ENCODE measurements at regions not wholly inside any gene's neighbourhood (a gene's known extent, or its start where the extent isn't known, plus 50 kb on each side); places are given as distances from the start of the nearest gene placed in this dataset.

DNA sequence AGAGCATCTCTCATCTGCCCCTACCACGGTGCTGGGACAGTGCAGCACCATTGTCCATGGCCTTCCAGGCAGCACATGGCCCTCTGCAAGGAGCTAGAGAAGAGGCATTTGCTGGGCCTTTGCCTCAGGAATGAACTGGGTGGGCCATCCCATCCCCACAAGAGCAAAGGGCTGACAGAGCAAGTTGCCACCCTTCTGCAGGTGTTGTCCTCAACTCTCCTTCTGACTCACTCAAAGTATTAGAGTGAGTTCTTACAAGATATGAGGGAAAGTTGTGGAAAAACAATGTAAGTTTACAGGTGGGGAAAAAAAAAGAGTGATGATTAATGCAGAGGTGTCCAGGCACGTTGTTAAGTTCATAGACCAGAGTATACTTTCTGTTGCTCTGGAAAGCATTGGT is 261.2 kb downstream of the SKIDA1 start:
- no peak for DNase-seq (ENCODE audit: low read depth)

DNA sequence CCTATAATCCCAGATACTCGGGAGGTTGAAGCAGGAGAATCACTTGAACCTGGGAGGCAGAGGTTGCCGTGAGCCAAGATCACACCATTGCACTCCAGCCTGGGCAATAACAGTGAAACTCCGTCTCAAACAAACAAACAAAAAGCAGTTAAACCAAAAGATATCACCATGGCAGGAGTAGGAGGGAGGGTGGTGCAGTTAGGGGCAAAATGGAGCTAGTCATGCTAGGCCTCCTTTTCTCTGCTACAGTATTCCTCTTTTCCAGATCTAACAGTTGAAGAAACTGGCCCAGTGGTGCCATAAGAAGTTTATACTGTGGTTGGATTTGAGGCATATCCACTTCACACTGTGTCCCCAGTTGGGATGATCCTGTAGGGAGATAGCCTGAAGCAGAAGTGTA is 261.6 kb downstream of the SKIDA1 start:
- DNase-seq (ENCODE audit: low read depth) = no peak

DNA sequence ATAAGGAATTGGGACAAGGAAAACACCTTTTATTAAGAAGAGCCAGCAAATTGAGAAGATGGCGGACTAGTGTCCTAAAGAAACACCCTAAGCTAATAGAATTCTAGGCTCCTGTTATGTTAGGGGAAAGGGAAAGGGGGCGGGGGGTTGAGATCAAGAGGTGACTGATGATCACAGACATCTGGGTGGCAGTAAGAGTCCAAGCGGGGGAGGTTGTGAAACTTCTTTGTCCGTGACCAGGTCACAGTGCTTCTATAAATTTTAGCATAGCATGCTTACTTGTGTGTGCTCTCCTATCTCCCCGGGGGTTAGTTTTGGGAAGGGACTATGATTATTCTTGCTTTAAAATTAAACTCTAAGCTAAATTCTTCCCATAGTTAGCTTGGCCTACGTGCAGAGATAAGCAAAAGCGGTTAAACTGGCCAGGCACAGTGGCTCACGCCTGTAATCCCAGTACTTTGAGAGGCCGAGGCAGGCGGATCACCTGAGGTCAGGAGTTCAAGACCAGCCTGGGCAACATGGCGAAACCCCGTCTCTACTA is 262.1 kb downstream of the SKIDA1 start:
- DNase-seq (ENCODE audit: low read depth) = no peak

DNA sequence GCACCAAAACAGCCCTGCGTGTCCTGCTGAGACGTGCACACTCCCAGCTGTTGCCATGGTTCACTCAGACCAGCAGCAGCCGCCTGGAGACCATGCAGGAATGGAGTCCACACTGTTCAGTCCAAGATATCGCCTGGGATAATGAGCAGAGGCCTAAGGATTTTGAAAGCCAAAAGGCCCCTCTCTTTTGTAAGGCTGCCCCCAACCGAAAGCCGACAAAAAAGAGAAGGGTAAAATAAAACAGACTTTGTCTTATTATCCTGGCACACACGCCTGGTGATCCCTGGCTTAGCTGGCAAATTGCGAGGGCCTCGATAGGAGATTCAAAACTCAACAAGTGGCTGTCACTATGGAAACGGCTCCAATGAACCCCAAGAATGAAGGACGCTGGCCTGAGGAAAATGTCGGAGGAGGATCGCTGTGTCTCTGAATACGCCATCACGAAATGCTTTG is 263.6 kb downstream of the SKIDA1 start:
- no peak for DNase-seq (ENCODE audit: low read depth)

DNA sequence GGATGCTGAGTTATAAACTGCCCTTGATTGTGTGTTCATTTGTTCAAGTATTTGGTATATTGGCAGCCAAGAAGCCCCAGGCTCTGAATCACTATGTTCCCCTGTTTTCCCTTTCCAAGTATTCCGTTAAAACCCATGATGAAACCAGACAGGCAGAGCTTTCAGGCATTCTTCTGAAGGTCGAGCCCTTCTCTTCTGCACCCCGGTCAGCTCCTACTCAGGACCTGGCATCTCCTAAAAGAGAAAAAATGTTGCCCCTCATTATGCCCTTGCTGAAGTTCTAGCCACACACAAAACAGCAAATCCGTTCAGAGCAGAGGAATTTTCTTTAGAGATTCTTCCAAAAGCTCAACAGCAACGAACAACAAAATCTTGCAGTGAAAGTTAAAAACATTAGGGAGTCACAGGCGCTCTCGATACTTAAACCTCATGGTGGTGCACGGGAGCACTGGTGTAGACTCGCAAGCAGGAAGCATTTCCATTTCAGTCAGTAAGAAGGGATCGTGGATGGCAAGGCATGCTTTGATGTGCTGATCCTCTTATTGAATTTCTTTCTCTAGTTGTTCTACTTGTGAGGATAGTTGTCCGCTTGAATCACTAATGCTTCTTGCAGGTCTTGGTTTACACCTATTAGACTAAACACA is 264.9 kb downstream of the SKIDA1 start:
- DNase-seq (ENCODE audit: low read depth) = no peak

DNA sequence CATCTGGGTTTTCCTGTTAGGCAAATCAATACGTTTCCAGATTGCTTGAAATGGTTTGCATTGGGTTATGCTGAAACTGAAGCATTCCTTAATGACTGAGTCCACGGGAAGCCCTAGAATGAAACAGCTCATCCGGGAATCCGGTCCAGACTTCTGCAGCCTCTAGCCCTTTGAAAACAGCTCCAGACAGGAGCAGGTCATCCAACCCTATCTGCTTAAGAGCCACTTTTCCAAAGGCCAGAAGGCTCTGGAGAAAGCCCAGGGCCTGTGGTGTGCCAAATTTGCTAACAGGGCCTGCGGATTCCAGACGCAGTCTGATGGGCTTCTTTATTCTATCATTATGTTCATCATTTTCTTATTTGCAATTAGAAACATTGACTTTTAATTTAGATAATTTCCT is 265.4 kb downstream of the SKIDA1 start:
- DNase-seq (ENCODE audit: low read depth) = no peak

DNA sequence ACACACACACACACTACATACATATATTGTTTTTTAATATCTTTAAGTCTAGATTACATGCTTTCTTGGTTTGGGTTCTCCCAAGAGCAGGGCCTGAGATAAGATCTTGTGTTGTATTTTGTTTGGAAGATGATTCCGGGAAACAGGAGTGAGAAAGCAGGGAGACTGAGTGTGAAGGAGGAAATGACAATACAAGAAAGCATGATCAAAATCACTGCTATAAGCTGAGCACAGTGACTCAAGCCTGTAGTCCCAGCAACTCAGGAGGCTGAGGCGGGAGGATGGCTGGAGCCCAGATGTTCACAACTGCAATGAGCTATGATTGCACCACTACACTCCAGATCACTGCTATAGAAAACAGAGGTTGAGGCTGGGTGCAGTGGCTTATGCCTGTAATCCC is 267.6 kb downstream of the SKIDA1 start:
- DNase-seq (ENCODE audit: low read depth) = peak; percentile 39

DNA sequence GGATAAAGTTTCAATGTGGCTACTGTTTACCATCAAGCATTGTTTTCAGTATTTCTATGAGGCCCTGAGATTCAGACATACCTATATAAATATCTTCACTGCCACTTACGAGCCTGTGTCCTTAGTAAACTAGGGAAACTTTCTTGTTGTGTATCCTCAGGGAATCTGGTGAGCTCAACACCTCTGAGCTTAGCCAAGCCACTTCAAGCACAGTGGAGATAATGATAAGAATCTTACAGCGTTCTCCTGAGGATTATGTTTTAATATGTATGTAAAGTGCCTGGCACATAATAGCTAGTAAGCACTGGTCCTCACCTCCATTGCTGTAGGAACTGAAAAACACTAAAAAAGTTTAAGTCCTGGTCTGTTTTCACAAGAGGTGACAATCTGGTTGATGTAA is 268.3 kb downstream of the SKIDA1 start:
- no peak for DNase-seq (ENCODE audit: low read depth)

DNA sequence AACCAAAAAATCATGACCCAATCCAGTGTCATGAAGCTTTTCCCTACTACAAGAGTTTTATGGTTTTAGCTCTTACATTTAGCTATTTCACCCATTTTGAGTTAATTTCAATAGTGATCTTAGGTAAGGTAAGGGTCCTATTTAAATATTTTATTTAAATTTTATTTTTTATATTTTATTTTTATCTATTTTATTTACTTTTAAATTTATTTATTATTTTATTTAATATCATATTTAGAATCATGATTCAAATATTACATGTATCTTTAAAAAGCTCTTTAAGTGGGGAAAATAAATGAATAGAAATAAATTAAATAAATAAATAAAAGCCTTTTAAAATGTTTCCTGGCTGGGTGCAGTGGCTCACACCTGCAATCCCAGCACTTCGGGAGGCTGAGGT is 276.0 kb downstream of the SKIDA1 start:
- no peak for DNase-seq (ENCODE audit: low read depth)

DNA sequence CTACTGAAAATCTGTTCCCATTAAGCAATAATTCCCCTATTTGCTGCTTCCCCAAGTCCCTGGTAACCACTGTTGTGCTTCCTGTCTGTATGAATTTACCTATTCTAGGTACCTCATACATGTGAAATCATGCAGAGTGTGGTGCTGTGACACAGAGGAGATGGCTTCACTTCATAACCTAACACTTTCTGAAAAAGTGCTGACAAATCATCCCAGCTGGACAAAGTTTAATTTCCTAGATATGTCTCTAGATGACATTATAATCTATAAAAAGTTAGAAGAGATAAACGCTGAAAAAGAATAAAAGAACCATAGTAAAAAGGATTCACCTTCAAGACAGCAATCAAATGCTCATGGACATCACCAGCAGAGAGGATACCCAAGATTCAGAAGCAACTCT is 277.9 kb downstream of the SKIDA1 start:
- no peak for DNase-seq (ENCODE audit: low read depth)

DNA sequence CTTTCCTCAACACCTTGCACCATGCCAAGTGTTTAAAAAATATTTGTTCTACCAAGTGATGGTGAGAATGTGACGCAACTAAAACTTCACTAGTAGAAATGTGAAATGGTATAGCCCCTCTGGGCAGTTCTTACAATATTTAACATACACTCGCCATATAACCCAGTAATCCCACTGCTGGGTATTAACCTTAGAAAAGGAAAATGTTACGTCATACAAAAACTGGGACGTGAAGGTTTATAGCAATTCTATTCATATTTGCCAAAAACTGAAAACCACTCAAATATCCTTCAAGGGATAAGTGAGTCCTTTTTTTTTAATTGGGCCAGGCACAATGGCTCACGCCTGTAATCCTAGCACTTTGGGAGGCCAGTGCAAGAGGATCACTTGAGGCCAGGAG is 279.3 kb downstream of the SKIDA1 start:
- DNase-seq (ENCODE audit: low read depth) = no peak

DNA sequence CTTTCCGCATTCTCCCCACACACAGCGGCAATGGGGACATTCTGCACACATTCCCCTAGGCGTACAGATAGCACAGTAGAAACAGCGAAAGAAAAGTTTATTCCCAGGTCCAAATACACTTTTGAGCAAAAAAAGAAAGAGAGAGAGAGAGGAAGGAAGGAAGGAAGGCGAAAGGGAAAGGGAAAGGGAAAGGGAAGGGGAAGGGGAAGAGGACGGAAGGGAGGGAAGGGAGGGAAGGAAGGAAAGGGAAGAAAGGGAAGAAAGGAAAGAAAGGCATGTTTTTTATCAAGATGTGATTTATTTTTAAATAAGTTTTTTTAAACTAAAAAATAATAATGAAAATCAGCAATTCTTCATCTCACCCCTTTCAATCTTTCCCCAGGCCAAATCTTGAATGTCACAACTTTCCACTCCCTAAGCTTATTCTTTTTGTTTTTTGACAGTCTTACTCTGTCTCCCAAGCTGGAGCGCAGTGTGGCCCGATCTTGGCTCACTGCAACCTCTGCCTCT is 281.7 kb downstream of the SKIDA1 start:
- DNase-seq (ENCODE audit: low read depth) = no peak

DNA sequence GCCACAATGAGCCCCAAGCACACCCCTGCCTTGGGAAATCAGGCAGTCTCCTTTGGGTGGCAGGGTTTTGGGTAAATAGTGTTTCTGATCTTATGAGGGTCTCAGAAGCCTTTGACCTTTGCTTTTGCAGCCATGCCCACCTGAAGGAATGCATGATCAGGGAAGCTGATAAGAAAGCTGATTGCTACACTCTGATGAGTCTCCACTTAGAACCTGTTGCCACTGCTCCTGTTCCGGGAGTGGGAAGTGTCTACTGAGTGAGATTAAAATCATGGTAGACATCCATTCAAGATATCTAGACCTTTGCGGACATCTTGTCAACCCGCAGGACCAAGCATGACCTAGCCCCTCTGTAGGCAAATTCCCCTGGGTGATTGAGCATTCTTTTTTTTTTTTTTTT is 282.6 kb downstream of the SKIDA1 start:
- no peak for DNase-seq (ENCODE audit: low read depth)

DNA sequence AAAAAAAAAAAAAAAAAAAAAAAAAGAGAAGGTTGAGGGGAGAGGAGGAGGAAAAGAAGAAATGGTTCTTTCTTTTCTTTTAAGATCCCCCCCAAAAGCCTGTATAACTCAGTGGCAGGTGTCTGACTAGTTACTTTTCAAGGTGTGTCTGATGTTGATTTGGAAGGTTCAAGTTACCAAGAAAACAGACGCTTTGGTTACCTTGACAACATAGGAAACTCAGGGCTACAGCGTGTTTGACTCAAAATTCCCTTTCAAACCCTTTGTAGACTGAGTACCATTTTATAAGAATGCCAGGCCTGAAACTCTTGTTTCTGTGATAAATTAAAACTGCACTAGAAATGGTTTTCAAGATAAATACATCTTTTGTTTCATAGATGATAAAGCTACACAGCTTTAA is 286.8 kb downstream of the SKIDA1 start:
- no peak for DNase-seq (ENCODE audit: low read depth)

DNA sequence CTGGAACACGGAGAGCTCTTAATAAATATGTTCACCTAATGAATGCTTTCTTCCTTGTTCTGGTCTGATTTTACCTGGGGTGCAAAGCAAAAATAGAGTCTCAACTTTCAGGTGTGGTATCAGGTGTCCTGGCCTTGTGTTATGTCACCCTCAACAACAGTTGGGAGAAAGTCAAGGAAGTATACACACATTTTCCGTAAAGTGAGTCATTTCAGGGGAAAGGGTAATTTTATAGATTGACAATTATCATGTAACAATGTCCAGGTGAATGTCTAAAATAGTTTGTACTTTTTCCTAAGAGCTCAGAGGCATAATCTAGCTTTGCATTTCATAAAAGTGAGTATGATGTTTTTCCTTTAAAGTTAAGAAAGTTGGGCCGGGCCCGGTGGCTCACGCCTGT is 287.4 kb downstream of the SKIDA1 start:
- DNase-seq (ENCODE audit: low read depth) = no peak

DNA sequence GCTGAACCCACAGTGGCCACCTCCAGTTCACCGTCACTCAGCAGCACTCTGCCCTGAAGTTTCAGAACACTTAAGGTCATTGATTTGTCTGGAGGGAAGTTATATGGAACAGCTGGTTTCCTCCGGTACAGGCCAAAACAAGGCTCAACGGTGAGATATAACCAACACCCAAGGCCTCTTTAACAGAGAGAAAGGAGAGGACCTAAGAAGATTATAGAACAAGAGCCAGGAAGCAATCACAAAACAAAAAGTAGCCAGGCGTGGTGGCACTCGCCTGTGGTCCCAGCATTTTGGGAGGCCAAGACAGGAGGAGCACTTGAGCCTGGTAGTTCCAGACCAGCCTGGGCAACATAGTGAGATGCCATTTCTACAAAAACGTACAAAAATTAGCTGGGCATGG is 290.7 kb downstream of the SKIDA1 start:
- no peak for DNase-seq (ENCODE audit: low read depth)

DNA sequence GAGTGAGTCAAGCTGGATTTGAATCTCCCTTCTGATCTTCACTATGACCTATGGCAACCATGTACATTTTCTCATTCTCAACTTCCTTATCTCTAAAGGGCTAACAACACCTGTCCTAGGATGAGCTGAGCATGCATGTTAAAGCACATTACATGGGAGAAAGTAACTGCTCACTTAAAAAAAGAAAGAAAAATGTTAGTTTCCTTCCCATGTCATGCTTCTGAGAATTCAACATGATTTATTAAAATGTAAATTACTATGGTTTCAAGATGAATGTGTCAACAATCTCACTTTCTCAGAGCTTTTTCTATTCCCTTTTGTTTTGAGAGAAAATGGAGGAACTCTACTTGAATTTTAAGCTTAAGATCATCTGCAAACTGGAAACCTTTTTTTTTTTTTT is 295.3 kb downstream of the SKIDA1 start:
- no peak for DNase-seq (ENCODE audit: low read depth)

DNA sequence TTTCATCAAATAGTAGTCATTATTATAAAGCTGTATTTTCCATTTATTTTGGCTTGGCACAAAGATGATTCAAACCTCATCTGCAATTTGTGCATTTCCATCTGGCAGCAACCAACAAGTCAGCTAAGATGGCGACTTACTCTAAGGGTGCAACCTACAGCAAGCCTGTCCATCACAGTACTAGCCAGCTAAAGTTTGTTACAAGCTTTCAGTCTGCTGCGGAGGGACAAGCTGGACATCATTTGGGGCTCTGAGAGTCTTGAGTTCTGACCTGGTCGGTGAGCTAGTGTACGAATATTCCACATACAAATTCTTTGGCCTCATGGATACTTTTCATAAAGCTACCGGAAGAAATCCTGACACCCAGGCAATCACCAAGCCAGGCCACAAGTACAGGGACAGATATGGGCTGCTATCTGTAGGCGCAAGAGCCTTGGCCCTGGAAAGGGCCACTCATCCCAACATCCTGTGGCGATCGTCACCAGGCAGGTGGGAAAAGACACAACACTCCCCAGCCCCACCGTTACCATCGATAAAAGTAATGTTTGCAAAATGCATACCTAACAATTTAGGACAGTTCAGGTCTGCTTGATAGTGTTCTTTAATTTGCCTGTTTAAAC is 307.6 kb downstream of the SKIDA1 start:
- DNase-seq (ENCODE audit: low read depth) = no peak

DNA sequence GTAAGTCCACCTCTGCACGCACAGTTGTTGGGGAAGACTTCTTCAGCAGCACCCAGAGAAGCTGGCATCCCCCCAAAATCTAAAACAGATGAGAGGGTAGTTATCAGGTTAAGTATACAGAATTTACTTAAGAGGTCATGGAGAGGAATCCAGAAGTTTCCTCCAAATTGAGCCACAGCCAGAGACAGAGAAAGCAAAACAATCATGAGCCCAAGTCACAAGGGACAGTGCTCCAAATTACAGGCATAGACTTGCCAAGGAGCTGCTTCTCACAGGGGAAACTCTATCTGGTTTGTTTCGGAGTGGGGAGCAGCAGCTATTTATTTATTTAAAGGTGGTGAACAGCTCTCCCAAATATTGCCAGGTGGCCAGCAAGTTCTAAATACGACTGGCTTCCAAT is 308.4 kb downstream of the SKIDA1 start:
- DNase-seq (ENCODE audit: low read depth) = no peak

DNA sequence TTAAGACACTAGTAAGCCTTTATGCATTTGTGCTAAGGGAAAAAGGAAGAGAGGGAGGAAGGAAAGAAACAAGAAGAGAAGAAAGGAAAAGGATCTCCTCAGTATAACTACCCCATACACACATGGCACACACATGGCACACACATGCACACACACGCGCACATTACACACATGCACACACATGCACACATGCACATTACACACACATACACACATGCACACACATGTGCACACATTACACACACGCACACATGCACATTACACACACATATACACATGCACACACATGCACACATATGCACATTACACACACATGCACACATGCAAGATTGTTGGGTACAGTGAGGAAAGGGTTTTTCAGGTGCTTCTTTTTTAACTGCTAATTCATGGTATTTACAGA is 311.2 kb downstream of the SKIDA1 start:
- DNase-seq (ENCODE audit: low read depth) = no peak

DNA sequence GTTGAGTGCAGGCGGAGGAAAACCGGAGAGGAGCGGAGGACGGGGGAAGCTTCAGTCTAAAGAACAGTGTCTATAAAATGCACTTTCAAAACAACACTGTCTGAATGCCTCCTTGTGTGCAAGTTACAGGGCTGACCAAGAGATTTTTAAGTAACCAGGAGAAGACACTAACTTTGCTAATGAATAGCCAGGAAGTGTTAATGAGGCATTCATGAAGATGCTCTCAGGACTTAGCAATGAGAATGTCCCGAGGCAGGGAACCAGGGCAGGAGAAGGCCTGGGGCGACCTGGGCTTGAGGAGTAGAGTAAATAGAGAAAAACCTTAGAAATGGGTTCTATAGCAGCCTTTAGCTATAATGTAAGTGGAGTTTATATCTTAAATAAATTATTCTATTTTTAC is 312.1 kb downstream of the SKIDA1 start:
- DNase-seq (ENCODE audit: low read depth) = no peak

DNA sequence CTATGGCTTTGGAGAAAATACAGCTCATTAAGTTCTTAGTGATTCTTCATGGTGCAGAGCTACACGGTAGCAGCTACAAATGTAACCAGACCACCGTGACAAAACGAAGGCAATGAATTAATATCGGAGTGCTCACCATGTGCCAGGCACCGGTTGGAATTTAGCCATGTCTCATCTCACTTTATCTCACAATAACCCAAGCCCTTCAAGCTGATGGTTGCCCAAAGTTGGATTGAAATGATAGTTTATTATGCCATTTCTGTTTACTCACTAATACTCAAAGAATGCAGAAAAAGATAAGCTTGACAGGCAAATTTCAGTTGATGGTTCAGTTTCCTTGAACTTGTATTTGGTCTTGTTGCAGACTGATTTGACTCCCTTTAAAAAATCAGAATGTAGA is 312.6 kb downstream of the SKIDA1 start:
- no peak for DNase-seq (ENCODE audit: low read depth)

DNA sequence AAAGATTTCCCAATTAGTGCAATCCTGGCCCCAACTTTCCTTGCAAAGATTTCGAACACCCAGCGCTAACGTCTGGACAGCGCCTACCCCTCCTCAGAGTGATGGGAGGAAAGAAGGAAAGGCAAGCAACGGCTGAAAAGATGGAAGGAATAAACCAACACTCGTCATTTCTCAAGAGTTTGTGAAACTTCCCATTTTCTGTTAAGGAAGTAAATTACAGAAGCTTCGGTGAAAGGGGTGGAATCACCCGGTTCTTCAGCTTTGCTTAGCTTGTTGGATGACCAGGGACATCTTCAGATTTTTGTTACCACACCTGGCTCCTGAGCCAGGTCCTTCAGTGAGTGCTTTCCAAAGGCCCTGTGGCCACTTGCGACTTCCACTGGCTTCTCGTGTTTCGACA is 313.1 kb downstream of the SKIDA1 start:
- no peak for DNase-seq (ENCODE audit: low read depth)
